Stimulated activated effector memory CD8-positive, alpha-beta T cell treated with anti-CD3 and anti-CD28 coated beads, Interleukin-12 subunit alpha, Interleukin-12 subunit beta, amount 100 ng/mL, for 72 hours (primary cell): ENCODE measurements at regions not wholly inside any gene's neighbourhood (a gene's known extent, or its start where the extent isn't known, plus 50 kb on each side); places are given as distances from the start of the nearest gene placed in this dataset.
"Not testable (repeated sequence)": the region's sequence is repeated elsewhere in the genome, so short reads cannot be mapped to it uniquely, and the experiment has no call there.

ENCODE experiments used
- ATAC-seq: fragments of 150-1000 bp; cut with Tn5 transposase; 2 replicates; pipeline ENCODE4 v1.10.0; 2021
- DNase-seq, 2 donors: peaks; one replicate each; pipeline ENCODE4 v3.0.0; 2021 to 2022; ENCODE audit warnings: low spot score in 2 of 2
- H3K27ac Mint-ChIP-seq: one replicate; pipeline ENCODE4 v1.8.0; 2022; ENCODE audit warnings: mild to moderate bottlenecking, mixed read lengths
- H3K36me3 Mint-ChIP-seq: one replicate; pipeline ENCODE4 v1.8.0; 2022; ENCODE audit warnings: mild to moderate bottlenecking, mixed read lengths
- H3K4me1 Mint-ChIP-seq: one replicate; pipeline ENCODE4 v1.8.0; 2022; ENCODE audit warnings: mixed read lengths
- H3K4me3 Mint-ChIP-seq: one replicate; pipeline ENCODE4 v1.8.0; 2022; ENCODE audit warnings: mild to moderate bottlenecking, mixed read lengths
- H3K9me3 Mint-ChIP-seq: one replicate; pipeline ENCODE4 v1.8.0; 2022; ENCODE audit warnings: mixed read lengths

- Mint-ChIP-seq H3K27ac (no peak overlapping the region), H3K36me3 (no peaks in the 10 kb centered on the region), H3K4me3 (no peak overlapping the region), H3K9me3 (no peaks in the 10 kb centered on the region), H3K4me1 (no peaks in the 10 kb centered on the region)
- ATAC-seq, result no peak
- DNase-seq, result no peak
Measured at GRCh38 chr1:157235307-157235706, 97.1 kb upstream of the ETV3 start.

- Mint-ChIP-seq H3K27ac (no peak overlapping the region), H3K4me1 (no peaks in the 10 kb centered on the region), H3K36me3 (no peaks in the 10 kb centered on the region), H3K4me3 (no peak overlapping the region), H3K9me3 (no peaks in the 10 kb centered on the region)
- no peak for DNase-seq
- no peak for ATAC-seq
Measured at GRCh38 chr1:157234705-157235273, 96.6 kb upstream of the ETV3 start.

- H3K4me1 Mint-ChIP-seq, result no peaks in the 10 kb centered on the region
- H3K36me3 Mint-ChIP-seq, result no peaks in the 10 kb centered on the region
- DNase-seq, result no peak
- ATAC-seq, result no peak
- H3K27ac Mint-ChIP-seq, result no peak overlapping the region
- no peak overlapping the region for H3K4me3 Mint-ChIP-seq
- H3K9me3 Mint-ChIP-seq, result no peaks in the 10 kb centered on the region
Measured at GRCh38 chr1:157233131-157233530, 94.9 kb upstream of the ETV3 start.

- Mint-ChIP-seq H3K27ac (no peak overlapping the region), H3K4me1 (no peaks in the 10 kb centered on the region), H3K9me3 (no peaks in the 10 kb centered on the region), H3K4me3 (no peak overlapping the region), H3K36me3 (no peaks in the 10 kb centered on the region)
- DNase-seq (no peak), ATAC-seq (no peak)
Measured at GRCh38 chr1:157231846-157232525, 93.8 kb upstream of the ETV3 start.

GRCh38 chr1:157230500-157230899 is 92.3 kb upstream of the ETV3 start:
- DNase-seq (no peak), ATAC-seq (no peak)
- Mint-ChIP-seq H3K4me1 (no peaks in the 10 kb centered on the region), H3K27ac (no peak overlapping the region), H3K4me3 (no peak overlapping the region), H3K9me3 (no peaks in the 10 kb centered on the region), H3K36me3 (no peaks in the 10 kb centered on the region)

GRCh38 chr1:157227700-157228099 is 89.5 kb upstream of the ETV3 start:
- ATAC-seq (no peak), DNase-seq (no peak)
- Mint-ChIP-seq H3K9me3 (no peaks in the 10 kb centered on the region), H3K36me3 (no peaks in the 10 kb centered on the region), H3K27ac (no peak overlapping the region), H3K4me1 (no peaks in the 10 kb centered on the region), H3K4me3 (no peak overlapping the region)

- Mint-ChIP-seq H3K4me1 (no peaks in the 10 kb centered on the region), H3K36me3 (no peaks in the 10 kb centered on the region), H3K27ac (no peak overlapping the region), H3K4me3 (no peak overlapping the region), H3K9me3 (no peaks in the 10 kb centered on the region)
- no peak for DNase-seq
- ATAC-seq, result no peak
Measured at GRCh38 chr1:157226739-157227138, 88.5 kb upstream of the ETV3 start.

- H3K4me3 Mint-ChIP-seq, result no peak overlapping the region
- DNase-seq (no peak), ATAC-seq (no peak)
- H3K4me1 Mint-ChIP-seq, result no peaks in the 10 kb centered on the region
- no peaks in the 10 kb centered on the region for H3K36me3 Mint-ChIP-seq
- peaks cover 4% of the 10 kb centered on the region for H3K9me3 Mint-ChIP-seq
- no peak overlapping the region for H3K27ac Mint-ChIP-seq
Measured at GRCh38 chr1:157219600-157219999, 81.4 kb upstream of the ETV3 start.

GRCh38 chr1:157219182-157219581 is 81.0 kb upstream of the ETV3 start:
- H3K27ac Mint-ChIP-seq, result no peak overlapping the region
- ATAC-seq (no peak), DNase-seq (no peak)
- no peaks in the 10 kb centered on the region for H3K4me1 Mint-ChIP-seq
- no peak overlapping the region for H3K4me3 Mint-ChIP-seq
- peaks cover 5% of the 10 kb centered on the region for H3K9me3 Mint-ChIP-seq
- H3K36me3 Mint-ChIP-seq, result no peaks in the 10 kb centered on the region

GRCh38 chr1:157218671-157219070 is 80.5 kb upstream of the ETV3 start:
- H3K36me3 Mint-ChIP-seq, result no peaks in the 10 kb centered on the region
- no peak overlapping the region for H3K27ac Mint-ChIP-seq
- DNase-seq, result no peak
- ATAC-seq, result no peak
- no peaks in the 10 kb centered on the region for H3K4me1 Mint-ChIP-seq
- no peak overlapping the region for H3K4me3 Mint-ChIP-seq
- peaks cover 7% of the 10 kb centered on the region for H3K9me3 Mint-ChIP-seq

- Mint-ChIP-seq H3K27ac (no peak overlapping the region), H3K9me3 (peaks cover 19% of the 10 kb centered on the region), H3K4me1 (no peaks in the 10 kb centered on the region), H3K36me3 (no peaks in the 10 kb centered on the region), H3K4me3 (no peak overlapping the region)
- ATAC-seq, result no peak
- no peak for DNase-seq
Measured at GRCh38 chr1:157217486-157217885, 79.3 kb upstream of the ETV3 start.

- Mint-ChIP-seq H3K9me3 (peaks cover 20% of the 10 kb centered on the region), H3K36me3 (no peaks in the 10 kb centered on the region), H3K27ac (no peak overlapping the region), H3K4me1 (no peaks in the 10 kb centered on the region), H3K4me3 (no peak overlapping the region)
- ATAC-seq, result no peak
- no peak for DNase-seq
Measured at GRCh38 chr1:157213836-157214235, 75.6 kb upstream of the ETV3 start.

- H3K9me3 Mint-ChIP-seq, result peaks cover 15% of the 10 kb centered on the region
- no peaks in the 10 kb centered on the region for H3K4me1 Mint-ChIP-seq
- H3K27ac Mint-ChIP-seq, result no peak overlapping the region
- ATAC-seq, result no peak
- DNase-seq, result peak in 1 of 2 donors; percentile 3
- no peak overlapping the region for H3K4me3 Mint-ChIP-seq
- H3K36me3 Mint-ChIP-seq, result no peaks in the 10 kb centered on the region
Measured at GRCh38 chr1:157209514-157209913, 71.3 kb upstream of the ETV3 start.

GRCh38 chr1:157205982-157206381 is 67.8 kb upstream of the ETV3 start:
- not testable (repeated sequence) for H3K27ac Mint-ChIP-seq, DNase-seq, ATAC-seq, H3K9me3 Mint-ChIP-seq, H3K4me1 Mint-ChIP-seq, H3K4me3 Mint-ChIP-seq, H3K36me3 Mint-ChIP-seq

GRCh38 chr1:157203166-157203565 is 65.0 kb upstream of the ETV3 start:
- Mint-ChIP-seq H3K9me3 (no peaks in the 10 kb centered on the region), H3K4me3 (no peak overlapping the region), H3K36me3 (no peaks in the 10 kb centered on the region), H3K4me1 (no peaks in the 10 kb centered on the region), H3K27ac (no peak overlapping the region)
- peak in 1 of 2 donors; percentile 30 for DNase-seq
- ATAC-seq, result no peak

GRCh38 chr1:157202331-157202730 is 64.1 kb upstream of the ETV3 start:
- Mint-ChIP-seq H3K27ac (no peak overlapping the region), H3K4me3 (no peak overlapping the region), H3K4me1 (no peaks in the 10 kb centered on the region), H3K9me3 (no peaks in the 10 kb centered on the region), H3K36me3 (no peaks in the 10 kb centered on the region)
- ATAC-seq (no peak), DNase-seq (peak in 1 of 2 donors; percentile 26)
